ENCODE measurements at regions not wholly inside any gene's neighbourhood (a gene's known extent, or its start where the extent isn't known, plus 50 kb on each side); places are given as distances from the start of the nearest gene placed in this dataset.

DNA sequence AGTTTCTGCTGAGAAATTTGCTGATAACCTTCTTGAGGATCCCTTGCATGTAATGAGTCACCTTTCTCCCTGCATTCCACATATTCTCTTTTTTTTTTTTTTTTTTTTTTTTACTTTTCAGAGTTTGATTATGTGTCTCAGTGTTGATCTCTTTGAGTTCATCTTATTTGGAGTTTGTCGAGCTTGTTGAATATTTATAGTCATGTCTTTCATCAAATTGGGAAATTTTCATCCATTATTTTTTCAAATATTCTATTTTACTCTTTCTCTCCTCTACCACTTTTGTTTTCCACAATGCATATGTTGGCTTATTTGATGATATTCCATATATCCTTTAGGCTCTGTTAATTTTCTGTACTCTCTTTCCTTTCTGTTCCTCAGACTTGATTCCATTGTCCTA is 136.1 kb downstream of the MAD2L1 start:
- 36% methylated on average over 1 of the region's 1 CpG for WGBS (ENCODE audit: insufficient coverage, low coverage, low lambda C conversion rate, missing lambda C conversion rate)
- intact Hi-C loops (cut with DNase I) = no loop called here
- no peak for DNase-seq
- no peak overlapping the region for H3K4me3 ChIP-seq
- no peak for TF ChIP-seq POLR2A (IDR thresholded peaks at IDR 0.05)
- TF ChIP-seq, protein P1, sequence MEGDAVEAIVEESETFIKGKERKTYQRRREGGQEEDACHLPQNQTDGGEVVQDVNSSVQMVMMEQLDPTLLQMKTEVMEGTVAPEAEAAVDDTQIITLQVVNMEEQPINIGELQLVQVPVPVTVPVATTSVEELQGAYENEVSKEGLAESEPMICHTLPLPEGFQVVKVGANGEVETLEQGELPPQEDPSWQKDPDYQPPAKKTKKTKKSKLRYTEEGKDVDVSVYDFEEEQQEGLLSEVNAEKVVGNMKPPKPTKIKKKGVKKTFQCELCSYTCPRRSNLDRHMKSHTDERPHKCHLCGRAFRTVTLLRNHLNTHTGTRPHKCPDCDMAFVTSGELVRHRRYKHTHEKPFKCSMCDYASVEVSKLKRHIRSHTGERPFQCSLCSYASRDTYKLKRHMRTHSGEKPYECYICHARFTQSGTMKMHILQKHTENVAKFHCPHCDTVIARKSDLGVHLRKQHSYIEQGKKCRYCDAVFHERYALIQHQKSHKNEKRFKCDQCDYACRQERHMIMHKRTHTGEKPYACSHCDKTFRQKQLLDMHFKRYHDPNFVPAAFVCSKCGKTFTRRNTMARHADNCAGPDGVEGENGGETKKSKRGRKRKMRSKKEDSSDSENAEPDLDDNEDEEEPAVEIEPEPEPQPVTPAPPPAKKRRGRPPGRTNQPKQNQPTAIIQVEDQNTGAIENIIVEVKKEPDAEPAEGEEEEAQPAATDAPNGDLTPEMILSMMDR (IDR thresholded peaks at IDR 0.05) = no peak
- no peak overlapping the region for H3K27ac ChIP-seq
- H3K36me3 ChIP-seq = no peaks in the 10 kb centered on the region
- H3K9me3 ChIP-seq = no peaks in the 10 kb centered on the region
- no peaks in the 10 kb centered on the region for H3K27me3 ChIP-seq
- ATAC-seq = no peak
- no peaks in the 10 kb centered on the region for H3K4me1 ChIP-seq

DNA sequence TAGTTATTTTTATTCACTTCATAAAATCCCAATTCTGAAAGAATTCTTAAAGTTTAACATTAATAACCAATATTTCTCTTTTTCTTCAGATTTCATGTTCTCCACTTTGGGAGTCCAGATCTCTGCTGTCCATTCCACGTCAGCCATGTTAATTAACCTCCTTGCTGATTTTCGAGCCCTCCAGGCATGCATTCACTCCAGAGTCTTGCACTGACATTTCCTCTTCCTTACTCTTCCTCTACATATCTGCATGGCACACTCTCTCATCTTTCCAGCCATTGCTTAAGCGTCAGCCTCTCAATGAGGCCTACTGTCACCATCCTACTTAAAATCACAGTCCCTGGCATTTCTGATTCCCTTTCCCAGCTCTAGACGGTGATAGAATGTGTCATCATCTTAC is 144.8 kb downstream of the MAD2L1 start:
- 44% methylated on average over 4 of the region's 4 CpGs for WGBS (ENCODE audit: insufficient coverage, low coverage, low lambda C conversion rate, missing lambda C conversion rate)
- Histone ChIP-seq H3K27me3 (no peaks in the 10 kb centered on the region), H3K4me1 (no peaks in the 10 kb centered on the region), H3K9me3 (no peaks in the 10 kb centered on the region), H3K36me3 (no peaks in the 10 kb centered on the region), H3K4me3 (no peak overlapping the region), H3K27ac (no peak overlapping the region)
- TF ChIP-seq POLR2A (IDR thresholded peaks at IDR 0.05) = no peak
- TF ChIP-seq, protein P1 (IDR thresholded peaks at IDR 0.05) = no peak
- intact Hi-C loops (cut with DNase I) = no loop called here
- ATAC-seq (no peak), DNase-seq (no peak)

DNA sequence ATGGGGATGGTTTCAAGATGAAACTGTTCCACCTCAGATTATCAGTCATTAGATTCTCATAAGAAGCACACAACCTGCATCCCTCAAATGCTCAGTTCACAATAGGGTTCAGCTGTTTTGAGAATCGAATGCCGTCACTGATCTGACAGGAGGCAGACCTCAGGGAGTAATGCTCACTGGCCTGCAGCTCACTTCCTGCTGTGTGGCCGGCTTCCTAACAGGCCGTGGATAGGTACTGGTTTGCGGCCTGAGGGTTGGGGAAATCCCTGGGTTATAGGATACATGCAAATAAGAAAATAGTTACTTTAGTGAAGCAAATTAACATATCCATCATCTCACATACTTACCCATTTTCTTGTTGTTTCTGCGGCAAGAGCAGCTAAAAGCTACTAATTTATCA is 160.4 kb downstream of the MAD2L1 start:
- H3K4me1 ChIP-seq = no peaks in the 10 kb centered on the region
- H3K27me3 ChIP-seq = no peaks in the 10 kb centered on the region
- H3K27ac ChIP-seq = no peak overlapping the region
- H3K4me3 ChIP-seq = no peak overlapping the region
- H3K9me3 ChIP-seq = no peaks in the 10 kb centered on the region
- ATAC-seq = no peak
- no peak for DNase-seq
- 79% methylated on average over 5 of the region's 6 CpGs for WGBS (ENCODE audit: insufficient coverage, low coverage, low lambda C conversion rate, missing lambda C conversion rate)
- TF ChIP-seq, protein P1 (IDR thresholded peaks at IDR 0.05) = no peak
- no peak for TF ChIP-seq POLR2A (IDR thresholded peaks at IDR 0.05)
- intact Hi-C loops (cut with DNase I) = no loop called here
- no peaks in the 10 kb centered on the region for H3K36me3 ChIP-seq

DNA sequence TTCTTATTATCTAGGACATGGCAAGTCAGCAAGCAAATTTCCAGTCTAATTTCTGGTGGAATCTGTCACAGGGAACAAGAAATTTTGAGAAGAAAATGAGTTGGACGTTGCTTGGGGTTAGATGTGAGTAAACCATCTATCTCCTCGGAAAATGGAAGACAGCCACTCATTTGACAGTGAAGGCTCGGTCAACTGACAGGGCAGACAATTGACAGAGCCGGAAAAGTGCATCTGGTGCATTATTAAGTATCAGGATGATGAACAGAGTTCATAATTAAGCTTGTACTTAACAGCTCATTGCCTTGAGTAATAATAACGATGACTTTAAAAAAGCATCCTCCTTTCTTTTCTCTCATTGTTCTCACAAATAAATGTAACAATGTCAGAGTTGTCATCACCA is 168.4 kb downstream of the MAD2L1 start:
- DNase-seq = no peak
- intact Hi-C loops (cut with DNase I) = no loop called here
- H3K27ac ChIP-seq = no peak overlapping the region
- H3K27me3 ChIP-seq = no peaks in the 10 kb centered on the region
- H3K9me3 ChIP-seq = no peaks in the 10 kb centered on the region
- TF ChIP-seq POLR2A (IDR thresholded peaks at IDR 0.05) = no peak
- TF ChIP-seq, protein P1 (IDR thresholded peaks at IDR 0.05) = no peak
- H3K4me1 ChIP-seq = no peaks in the 10 kb centered on the region
- ATAC-seq = no peak
- H3K4me3 ChIP-seq = no peak overlapping the region
- H3K36me3 ChIP-seq = no peaks in the 10 kb centered on the region
- WGBS (ENCODE audit: insufficient coverage, low coverage, low lambda C conversion rate, missing lambda C conversion rate) = 26% methylated on average over 5 of the region's 5 CpGs

DNA sequence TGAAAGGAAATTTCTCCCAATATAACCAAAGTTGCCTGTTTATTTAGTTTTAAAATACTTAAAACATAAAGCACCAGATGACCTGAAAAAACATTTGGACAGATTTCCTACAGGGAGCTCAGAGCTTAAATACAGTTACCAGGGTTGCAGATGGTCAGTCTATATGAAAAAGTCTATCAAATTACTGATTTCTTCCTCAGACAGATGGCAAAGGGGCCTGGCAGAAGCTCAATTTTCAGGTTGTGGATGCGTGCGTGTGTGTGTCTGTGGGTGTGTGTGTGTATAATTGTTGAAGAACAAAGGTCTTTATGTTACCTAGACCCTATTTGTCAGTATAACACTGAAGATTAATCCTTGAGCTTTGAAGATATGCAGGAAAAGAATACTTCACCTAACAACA is 169.4 kb downstream of the MAD2L1 start:
- intact Hi-C loops (cut with DNase I) = no loop called here
- ATAC-seq (no peak), DNase-seq (no peak)
- Histone ChIP-seq H3K27ac (no peak overlapping the region), H3K4me3 (no peak overlapping the region), H3K4me1 (no peaks in the 10 kb centered on the region), H3K27me3 (no peaks in the 10 kb centered on the region), H3K36me3 (no peaks in the 10 kb centered on the region), H3K9me3 (no peaks in the 10 kb centered on the region)
- no peak for TF ChIP-seq POLR2A (IDR thresholded peaks at IDR 0.05)
- TF ChIP-seq, protein P1 (IDR thresholded peaks at IDR 0.05) = no peak
- WGBS (ENCODE audit: insufficient coverage, low coverage, low lambda C conversion rate, missing lambda C conversion rate) = 64% methylated on average over 2 of the region's 2 CpGs
